HEK293 (cell line): ENCODE measurements at regions not wholly inside any gene's neighbourhood (a gene's known extent, or its start where the extent isn't known, plus 50 kb on each side); places are given as distances from the start of the nearest gene placed in this dataset.

ENCODE experiments used
- CTCF ChIP-seq: fragments of 450-650 bp; formaldehyde crosslinking; IDR thresholded peaks from 2 replicates; pipeline ENCODE4 v1.5.1; 2016; ENCODE audit warnings: missing biosample characterization, missing genetic modification characterization
- HOXD13 ChIP-seq: sonication (generic); formaldehyde crosslinking; IDR thresholded peaks from 2 replicates; pipeline ENCODE4 v1.8.0; 2022; ENCODE audit warnings: missing genetic modification reagents, borderline replicate concordance
- PRDM1 ChIP-seq: fragments of 450-650 bp; formaldehyde crosslinking; IDR thresholded peaks from 2 replicates; pipeline ENCODE4; 2016; ENCODE audit warnings: missing biosample characterization, missing genetic modification characterization
- PRDM4 ChIP-seq: fragments of 450-650 bp; formaldehyde crosslinking; IDR thresholded peaks from 2 replicates; pipeline ENCODE4 v1.5.1; 2017; ENCODE audit warnings: missing biosample characterization, missing genetic modification characterization
- TSHZ1 ChIP-seq: fragments of 450-650 bp; formaldehyde crosslinking; IDR thresholded peaks from 2 replicates; pipeline ENCODE4 v1.5.1; 2016; ENCODE audit warnings: missing biosample characterization, missing genetic modification characterization, borderline replicate concordance
- ZBTB26 ChIP-seq: fragments of 450-650 bp; formaldehyde crosslinking; optimal IDR thresholded peaks from 2 replicates; pipeline ENCODE3; 2016; ENCODE audit warnings: missing biosample characterization, mild to moderate bottlenecking, missing genetic modification characterization
- ZFP3 ChIP-seq: fragments of 450-650 bp; formaldehyde crosslinking; IDR thresholded peaks from 2 replicates; pipeline ENCODE4 v1.5.1; 2016; ENCODE audit warnings: low read depth, missing biosample characterization, missing genetic modification characterization
- ZNF133 ChIP-seq: fragments of 450-650 bp; formaldehyde crosslinking; IDR thresholded peaks from 2 replicates; pipeline ENCODE4 v1.5.1; 2016; ENCODE audit warnings: missing biosample characterization, missing genetic modification characterization
- ZNF223 ChIP-seq: fragments of 450-650 bp; formaldehyde crosslinking; IDR thresholded peaks from 2 replicates; pipeline ENCODE4 v1.5.1; 2016; ENCODE audit warnings: missing biosample characterization, missing genetic modification characterization
- ZNF350 ChIP-seq: fragments of 450-650 bp; formaldehyde crosslinking; IDR thresholded peaks from 2 replicates; pipeline ENCODE4 v1.5.0; 2017; ENCODE audit warnings: missing biosample characterization, mild to moderate bottlenecking, missing genetic modification characterization
- ZNF426 ChIP-seq: fragments of 450-650 bp; formaldehyde crosslinking; IDR thresholded peaks from 2 replicates; pipeline ENCODE4 v1.5.1; 2017; ENCODE audit warnings: missing biosample characterization, missing genetic modification characterization, mild to moderate bottlenecking, inconsistent platforms, moderate library complexity
- ZNF670 ChIP-seq: fragments of 450-650 bp; formaldehyde crosslinking; IDR thresholded peaks from 2 replicates; pipeline ENCODE4 v1.5.1; 2016; ENCODE audit warnings: missing biosample characterization, missing genetic modification characterization, low read depth
- ZNF777 ChIP-seq: fragments of 450-650 bp; formaldehyde crosslinking; IDR thresholded peaks from 2 replicates; pipeline ENCODE4 v1.5.1; 2017; ENCODE audit warnings: missing biosample characterization, missing genetic modification characterization, borderline replicate concordance

- TF ChIP-seq ZNF350 (no peak), HOXD13 (CRISPR knock-in tag) (no peak), CTCF (no peak), PRDM1 (tag by site-specific recombination) (no peak), ZNF133 (tag by site-specific recombination) (no peak), ZBTB26 (tag by site-specific recombination) (no peak), ZNF670 (tag by site-specific recombination) (no peak), ZNF426 (tag by site-specific recombination) (no peak), PRDM4 (no peak), ZNF777 (tag by site-specific recombination) (no peak), ZNF223 (tag by site-specific recombination) (no peak), TSHZ1 (tag by site-specific recombination) (no peak), ZFP3 (no peak)
These were observed 330.7 kb downstream of the KIF2B start for GRCh38 chr17:54153423-54153822.
